Body of pancreas (tissue), 4 donors: ENCODE measurements at regions not wholly inside any gene's neighbourhood (a gene's known extent, or its start where the extent isn't known, plus 50 kb on each side); places are given as distances from the start of the nearest gene placed in this dataset.

Source experiments
- POLR2A ChIP-seq, 3 donors: fragments of 450-650 bp; IDR thresholded peaks; one replicate each; pipeline ENCODE4 v1.6.1; 2016; ENCODE audit warnings: antibody characterized with exemption in 3 of 3, mild to moderate bottlenecking in 2 of 3
- TF ChIP-seq, protein P1 (sequence below), 7 experiments: fragments of 450-650 bp in 4 of 7; fragments of 200-600 bp in 3 of 7; sonication (generic) in 3 of 7; IDR thresholded peaks; one replicate each; pipeline ENCODE4 v1.5.1; 2016 to 2019; ENCODE audit warnings: antibody characterized with exemption in 7 of 7

DNA sequence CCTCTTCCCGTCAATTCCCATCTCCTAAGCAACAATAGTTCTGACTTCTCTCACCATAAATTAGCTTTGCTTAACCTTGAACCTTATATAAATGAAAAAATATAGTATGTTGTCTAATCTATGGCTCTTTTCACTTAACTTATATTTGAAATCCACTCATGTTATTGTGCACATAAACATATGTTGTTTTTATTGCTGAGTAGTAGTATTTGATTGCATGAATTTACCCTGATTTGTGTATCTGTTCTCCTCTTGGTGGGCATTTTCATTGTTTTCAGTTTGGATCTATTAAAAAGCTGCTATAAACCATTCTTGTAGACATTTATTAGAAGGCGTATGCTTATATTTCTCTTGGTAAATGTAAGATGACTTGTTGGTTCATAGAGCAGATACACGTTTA, 874.3 kb upstream of the ZEB2 start:
- TF ChIP-seq, protein P1, sequence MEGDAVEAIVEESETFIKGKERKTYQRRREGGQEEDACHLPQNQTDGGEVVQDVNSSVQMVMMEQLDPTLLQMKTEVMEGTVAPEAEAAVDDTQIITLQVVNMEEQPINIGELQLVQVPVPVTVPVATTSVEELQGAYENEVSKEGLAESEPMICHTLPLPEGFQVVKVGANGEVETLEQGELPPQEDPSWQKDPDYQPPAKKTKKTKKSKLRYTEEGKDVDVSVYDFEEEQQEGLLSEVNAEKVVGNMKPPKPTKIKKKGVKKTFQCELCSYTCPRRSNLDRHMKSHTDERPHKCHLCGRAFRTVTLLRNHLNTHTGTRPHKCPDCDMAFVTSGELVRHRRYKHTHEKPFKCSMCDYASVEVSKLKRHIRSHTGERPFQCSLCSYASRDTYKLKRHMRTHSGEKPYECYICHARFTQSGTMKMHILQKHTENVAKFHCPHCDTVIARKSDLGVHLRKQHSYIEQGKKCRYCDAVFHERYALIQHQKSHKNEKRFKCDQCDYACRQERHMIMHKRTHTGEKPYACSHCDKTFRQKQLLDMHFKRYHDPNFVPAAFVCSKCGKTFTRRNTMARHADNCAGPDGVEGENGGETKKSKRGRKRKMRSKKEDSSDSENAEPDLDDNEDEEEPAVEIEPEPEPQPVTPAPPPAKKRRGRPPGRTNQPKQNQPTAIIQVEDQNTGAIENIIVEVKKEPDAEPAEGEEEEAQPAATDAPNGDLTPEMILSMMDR (IDR thresholded peaks at IDR 0.05), result no peak
- no peak for TF ChIP-seq POLR2A (IDR thresholded peaks at IDR 0.05)
